NCI-H2107 (cell line): ENCODE measurements at regions not wholly inside any gene's neighbourhood (a gene's known extent, or its start where the extent isn't known, plus 50 kb on each side); places are given as distances from the start of the nearest gene placed in this dataset.

Experiments used
- DNase-seq: peaks from one replicate; lab custom pipeline; 2025; lab: John Stamatoyannopoulos, UW

- no peak for DNase-seq
Observed at GRCh38 chr6:94065707-94066337, 646.5 kb upstream of the EPHA7 start.

- no peak for DNase-seq
Observed at GRCh38 chr6:94052749-94053148, 633.4 kb upstream of the EPHA7 start.

DNA sequence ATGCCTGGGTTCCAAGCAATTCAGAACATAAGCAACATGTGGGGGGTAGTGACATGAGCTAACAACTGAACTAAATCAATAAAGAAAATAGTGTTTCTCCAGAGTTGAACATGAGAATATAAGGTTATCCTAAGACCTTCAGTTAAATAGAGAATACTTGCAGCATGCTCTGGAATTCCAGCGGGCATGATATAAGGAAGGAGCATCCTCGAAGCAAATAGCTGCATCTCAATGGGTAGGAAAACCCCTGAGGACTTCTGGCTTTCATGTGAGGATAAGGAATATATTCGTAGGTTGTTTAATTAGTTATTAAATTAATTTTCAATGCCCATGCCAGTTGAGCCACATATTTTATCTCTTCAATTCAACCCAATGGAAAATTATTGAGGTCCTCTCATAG is 631.2 kb upstream of the EPHA7 start:
- DNase-seq = no peak

- no peak for DNase-seq
Observed at GRCh38 chr6:94049001-94049400, 629.6 kb upstream of the EPHA7 start.

GRCh38 chr6:94045099-94045829 is 625.9 kb upstream of the EPHA7 start:
- no peak for DNase-seq

DNA sequence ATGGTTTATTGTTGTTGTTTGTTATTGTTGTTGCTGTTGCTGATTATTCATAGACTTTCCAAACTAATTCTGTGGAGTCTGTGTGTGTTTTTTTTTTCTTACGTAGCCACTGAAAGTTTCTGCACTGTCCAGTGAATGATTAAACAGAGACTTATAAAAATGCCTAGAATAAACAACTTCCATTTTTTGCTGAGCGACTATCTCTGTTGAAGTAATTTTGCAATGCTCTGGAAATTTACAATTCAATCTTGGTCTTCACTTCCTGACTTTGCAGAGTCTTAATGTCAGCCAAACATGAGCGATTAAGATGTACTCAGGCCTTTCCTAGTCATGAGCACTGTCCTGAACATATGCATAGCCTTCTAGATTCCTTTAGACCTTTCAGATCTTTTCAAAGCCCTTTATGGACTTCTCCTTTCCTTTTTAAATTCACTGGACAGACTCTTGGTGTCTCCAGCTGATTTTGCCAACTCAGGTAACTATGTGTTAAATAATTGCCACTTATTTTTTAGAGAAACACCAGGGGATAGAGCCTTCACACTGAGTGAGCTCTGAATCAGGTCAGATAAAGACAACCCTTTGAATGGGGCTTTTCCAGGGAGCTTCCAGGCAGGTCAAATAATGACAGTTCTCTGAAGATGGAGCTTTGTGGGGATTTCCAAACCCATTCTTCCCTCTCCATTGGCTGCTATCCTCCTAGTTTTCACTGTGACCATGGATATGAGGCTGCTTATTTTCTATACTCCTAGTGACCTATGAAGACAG is 622.8 kb upstream of the EPHA7 start:
- DNase-seq = no peak

GRCh38 chr6:94036024-94036423 is 616.7 kb upstream of the EPHA7 start:
- no peak for DNase-seq

GRCh38 chr6:94027374-94027773 is 608.0 kb upstream of the EPHA7 start:
- no peak for DNase-seq

- no peak for DNase-seq
Observed at GRCh38 chr6:94026575-94026974, 607.2 kb upstream of the EPHA7 start.

DNA sequence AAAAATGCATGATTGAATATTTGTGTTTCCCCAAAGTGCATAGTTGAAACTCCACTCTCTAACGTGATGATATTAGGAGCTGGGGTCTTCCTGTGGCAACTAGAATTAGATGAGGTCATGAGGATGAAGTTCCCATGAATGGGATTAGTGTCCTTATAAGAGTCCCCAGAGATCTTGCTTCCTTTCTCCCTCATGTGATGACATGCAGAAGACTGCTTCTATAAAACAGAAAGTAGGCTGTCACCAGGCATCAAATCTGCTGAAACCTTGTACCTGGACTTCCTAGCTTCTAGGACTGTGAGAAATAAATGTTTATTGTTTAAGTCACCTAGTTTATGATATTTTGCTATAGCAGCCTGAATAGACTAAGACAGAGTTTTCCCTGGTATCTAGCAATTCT is 586.5 kb upstream of the EPHA7 start:
- no peak for DNase-seq

DNA sequence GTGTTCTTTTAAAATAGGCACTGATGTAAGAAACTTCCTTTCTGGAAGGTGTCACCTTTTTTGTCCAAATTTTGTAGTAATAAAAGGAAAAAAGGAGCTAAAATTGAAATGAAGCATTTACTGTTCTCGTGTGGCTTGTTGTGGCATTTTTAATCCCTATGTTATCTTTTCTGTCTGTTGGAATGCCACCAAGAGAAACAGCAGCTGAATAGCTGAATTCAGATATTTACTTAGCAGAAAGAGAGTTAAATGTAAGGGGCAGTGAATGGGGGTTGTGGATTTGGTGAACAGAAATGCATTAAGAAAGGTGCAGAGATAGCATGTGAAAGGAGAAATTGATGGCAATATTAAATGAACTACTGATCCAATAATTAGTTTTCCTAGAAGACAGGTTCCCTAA is 573.6 kb upstream of the EPHA7 start:
- DNase-seq = no peak

- no peak for DNase-seq
Observed at GRCh38 chr6:93989630-93990029, 570.3 kb upstream of the EPHA7 start.

- DNase-seq = no peak
Observed at GRCh38 chr6:93985953-93986352, 566.6 kb upstream of the EPHA7 start.

- DNase-seq = no peak
Observed at GRCh38 chr6:93975159-93975558, 555.8 kb upstream of the EPHA7 start.

- DNase-seq = no peak
Observed at GRCh38 chr6:93974332-93974731, 555.0 kb upstream of the EPHA7 start.

GRCh38 chr6:93972791-93973190 is 553.4 kb upstream of the EPHA7 start:
- no peak for DNase-seq

GRCh38 chr6:93970684-93971083 is 551.3 kb upstream of the EPHA7 start:
- DNase-seq = no peak

GRCh38 chr6:93968126-93968525 is 548.8 kb upstream of the EPHA7 start:
- DNase-seq = no peak

- DNase-seq = no peak
Observed at GRCh38 chr6:93964926-93965325, 545.6 kb upstream of the EPHA7 start.

- DNase-seq = no peak
Observed at GRCh38 chr6:93964321-93964720, 545.0 kb upstream of the EPHA7 start.

DNA sequence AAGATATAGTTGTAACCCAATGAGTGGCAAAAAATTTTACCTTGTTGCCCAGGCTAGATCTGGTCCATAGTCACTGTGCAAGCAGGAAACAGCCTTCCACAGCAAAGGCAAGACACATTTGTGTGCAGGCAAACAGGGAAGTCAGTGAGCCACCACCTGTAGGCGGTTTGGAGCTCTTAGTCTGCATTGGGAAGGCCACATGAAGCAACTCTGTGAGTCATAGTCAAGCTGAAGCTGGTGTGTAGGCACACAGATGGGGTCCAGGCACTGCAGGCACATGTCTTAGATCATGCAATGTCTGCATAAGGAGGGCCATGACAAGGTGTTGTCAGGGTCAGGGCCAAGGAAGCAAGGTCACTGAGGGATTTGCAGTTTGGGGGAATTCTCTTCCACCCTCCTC is 543.2 kb upstream of the EPHA7 start:
- no peak for DNase-seq

GRCh38 chr6:93954584-93954983 is 535.2 kb upstream of the EPHA7 start:
- DNase-seq = no peak

- DNase-seq = no peak
Observed at GRCh38 chr6:93943661-93944060, 524.3 kb upstream of the EPHA7 start.
